Gastroesophageal sphincter (tissue), 4 donors: ENCODE measurements at regions not wholly inside any gene's neighbourhood (a gene's known extent, or its start where the extent isn't known, plus 50 kb on each side); places are given as distances from the start of the nearest gene placed in this dataset.

Experiments
- ATAC-seq: fragments of 150-250 bp; one replicate; pipeline ENCODE4 v1.9.1; 2016; ENCODE audit warnings: mild to moderate bottlenecking, moderate library complexity
- H3K27ac ChIP-seq, 4 donors: fragments of 200-600 bp; sonication (generic) in 3 of 4; 1 replicate in 3 of 4; 2 replicates in 1 of 4; pipeline ENCODE4 v1.5.1; 2016 to 2019
- H3K27me3 ChIP-seq: fragments of 200-600 bp; sonication (generic); one replicate; pipeline ENCODE4 v1.5.1; 2019
- H3K36me3 ChIP-seq, 2 donors: fragments of 200-600 bp; sonication (generic); one replicate each; pipeline ENCODE4 v1.5.1; 2019; ENCODE audit warnings: control low read depth in 1 of 2
- H3K4me1 ChIP-seq, 3 donors: fragments of 200-600 bp; sonication (generic); 1 replicate in 2 of 3; 2 replicates in 1 of 3; pipeline ENCODE4 v1.5.1; 2016 to 2019; ENCODE audit warnings: control low read depth in 2 of 3
- H3K4me3 ChIP-seq, 2 donors: fragments of 200-600 bp; sonication (generic); one replicate each; pipeline ENCODE4 v1.5.1; 2019; ENCODE audit warnings: mild to moderate bottlenecking in 1 of 2, moderate library complexity in 1 of 2
- H3K9me3 ChIP-seq, 3 donors: fragments of 200-600 bp; sonication (generic); one replicate each; pipeline ENCODE4 v1.5.1; 2017 to 2019; ENCODE audit warnings: control low read depth in 2 of 3
- EP300 ChIP-seq: sonication (generic); formaldehyde crosslinking; IDR thresholded peaks from one replicate; pipeline ENCODE4 v1.6.1; 2017; ENCODE audit warnings: antibody characterized with exemption, mild to moderate bottlenecking
- POLR2A ChIP-seq, 2 donors: fragments of 450-650 bp; IDR thresholded peaks; one replicate each; pipeline ENCODE4 v1.6.1; 2017; ENCODE audit warnings: antibody characterized with exemption in 2 of 2, mild to moderate bottlenecking in 2 of 2, moderate library complexity in 1 of 2
- POLR2AphosphoS5 ChIP-seq: sonication (generic); formaldehyde crosslinking; IDR thresholded peaks from one replicate; pipeline ENCODE4 v1.6.1; 2017; ENCODE audit warnings: antibody characterized with exemption
- WGBS, 2 donors: methylation state at CpG; one replicate each; pipeline ENCODE4 v1.1.5; 2018; ENCODE audit warnings: low coverage in 1 of 2; 5-methylcytosine and 5-hydroxymethylcytosine counted together
- TF ChIP-seq, protein P1 (sequence below), 4 experiments: fragments of 200-600 bp in 2 of 4; fragments of 450-650 bp in 2 of 4; sonication (generic) in 1 of 4; IDR thresholded peaks; one replicate each; pipeline ENCODE4 v1.5.1; 2017 to 2019; ENCODE audit warnings: antibody characterized with exemption in 4 of 4, mild to moderate bottlenecking in 2 of 4, moderate library complexity in 2 of 4

DNA sequence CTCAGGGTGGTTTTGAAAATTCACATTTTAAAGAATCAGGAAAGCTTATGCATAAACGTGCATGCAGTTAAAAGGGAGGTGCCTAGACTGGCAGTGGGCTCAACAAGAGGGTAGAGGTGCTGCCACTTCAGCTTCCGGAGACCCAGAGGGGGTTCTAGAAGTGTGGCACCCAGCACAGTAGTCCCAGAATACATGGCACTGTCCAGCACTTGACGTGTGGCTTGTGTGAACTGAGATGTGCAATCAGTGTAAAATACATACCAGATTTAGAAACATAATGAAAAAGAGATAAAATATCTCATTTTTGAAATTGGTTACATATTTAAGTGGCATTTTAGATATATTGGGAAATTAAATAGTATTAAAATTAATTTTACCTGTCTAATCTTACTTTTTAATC, 89.3 kb downstream of the RIN2 start:
- TF ChIP-seq, protein P1, sequence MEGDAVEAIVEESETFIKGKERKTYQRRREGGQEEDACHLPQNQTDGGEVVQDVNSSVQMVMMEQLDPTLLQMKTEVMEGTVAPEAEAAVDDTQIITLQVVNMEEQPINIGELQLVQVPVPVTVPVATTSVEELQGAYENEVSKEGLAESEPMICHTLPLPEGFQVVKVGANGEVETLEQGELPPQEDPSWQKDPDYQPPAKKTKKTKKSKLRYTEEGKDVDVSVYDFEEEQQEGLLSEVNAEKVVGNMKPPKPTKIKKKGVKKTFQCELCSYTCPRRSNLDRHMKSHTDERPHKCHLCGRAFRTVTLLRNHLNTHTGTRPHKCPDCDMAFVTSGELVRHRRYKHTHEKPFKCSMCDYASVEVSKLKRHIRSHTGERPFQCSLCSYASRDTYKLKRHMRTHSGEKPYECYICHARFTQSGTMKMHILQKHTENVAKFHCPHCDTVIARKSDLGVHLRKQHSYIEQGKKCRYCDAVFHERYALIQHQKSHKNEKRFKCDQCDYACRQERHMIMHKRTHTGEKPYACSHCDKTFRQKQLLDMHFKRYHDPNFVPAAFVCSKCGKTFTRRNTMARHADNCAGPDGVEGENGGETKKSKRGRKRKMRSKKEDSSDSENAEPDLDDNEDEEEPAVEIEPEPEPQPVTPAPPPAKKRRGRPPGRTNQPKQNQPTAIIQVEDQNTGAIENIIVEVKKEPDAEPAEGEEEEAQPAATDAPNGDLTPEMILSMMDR (IDR thresholded peaks at IDR 0.05), result no peak
- TF ChIP-seq POLR2A (IDR thresholded peaks at IDR 0.05), result no peak
- TF ChIP-seq POLR2AphosphoS5, result no peak
- TF ChIP-seq EP300, result no peak
- Histone ChIP-seq H3K27ac (no peak overlapping the region), H3K4me3 (no peak overlapping the region), H3K27me3 (no peaks in the 10 kb centered on the region), H3K4me1 (peaks cover 8 to 29% (median 16%) of the 10 kb centered on the region in 3 donors), H3K9me3 (no peaks in the 10 kb centered on the region), H3K36me3 (no peaks in the 10 kb centered on the region)
- 95 to 100% methylated on average over 3 of the region's 3 CpGs for WGBS, 2 donors
- no peak for ATAC-seq

GRCh38 chr20:19849341-19850197, 91.5 kb downstream of the RIN2 start:
- Histone ChIP-seq H3K4me1 (peaks cover 8 to 29% (median 16%) of the 10 kb centered on the region in 3 donors), H3K27ac (peak overlapping the region; percentile 57 to 94 (median 84)), H3K4me3 (peak overlapping the region in 1 of 2 donors; percentile 8), H3K27me3 (no peaks in the 10 kb centered on the region), H3K36me3 (no peaks in the 10 kb centered on the region), H3K9me3 (no peaks in the 10 kb centered on the region)
- peak; percentile 43 for ATAC-seq
- TF ChIP-seq EP300 (no peak), POLR2AphosphoS5 (peak; percentile 18)
- 5 to 28% methylated on average over 10 to 14 of the region's 14 CpGs for WGBS, 2 donors

- peak; percentile 70 for ATAC-seq
- WGBS, 2 donors, result no CpG with 5 or more reads among the region's 4 CpGs
- no peak for TF ChIP-seq POLR2AphosphoS5
- TF ChIP-seq, protein P1 (IDR thresholded peaks at IDR 0.05), result no peak
These were observed 92.1 kb downstream of the RIN2 start for GRCh38 chr20:19850198-19850533.

DNA sequence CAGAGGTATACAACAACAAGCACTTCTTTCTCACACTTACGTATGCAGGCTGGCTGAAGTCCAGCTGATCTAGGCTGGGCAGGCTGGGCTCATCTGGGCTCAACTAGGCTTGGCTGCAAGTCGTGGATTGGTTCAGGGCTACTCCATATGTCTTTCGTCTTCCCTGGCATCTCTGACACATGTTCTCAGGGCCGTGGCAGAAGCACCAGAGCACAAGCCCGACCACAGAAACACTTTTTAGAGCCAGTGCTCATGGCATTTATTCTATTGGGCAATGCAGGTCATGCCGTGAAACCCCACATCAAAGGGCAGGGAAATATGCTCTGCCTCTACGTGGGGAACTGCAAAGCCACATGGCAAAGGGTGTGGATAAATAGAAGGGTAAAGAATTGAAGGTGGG, 93.8 kb downstream of the RIN2 start:
- Histone ChIP-seq H3K4me1 (peaks cover 8 to 29% (median 16%) of the 10 kb centered on the region in 3 donors), H3K27ac (no peak overlapping the region), H3K27me3 (no peaks in the 10 kb centered on the region), H3K9me3 (no peaks in the 10 kb centered on the region), H3K4me3 (no peak overlapping the region), H3K36me3 (no peaks in the 10 kb centered on the region)
- no peak for ATAC-seq
- WGBS, 2 donors, result 88 to 100% methylated on average over 1 to 2 of the region's 7 CpGs
- TF ChIP-seq, protein P1 (IDR thresholded peaks at IDR 0.05), result no peak
- TF ChIP-seq POLR2A (IDR thresholded peaks at IDR 0.05), result no peak
- no peak for TF ChIP-seq POLR2AphosphoS5

More at GRCh38 chr20:19850198-19850533, 92.1 kb downstream of the RIN2 start:
- no peaks in the 10 kb centered on the region for H3K36me3 ChIP-seq
- H3K27me3 ChIP-seq, result no peaks in the 10 kb centered on the region
- peak overlapping the region in 1 of 2 donors; percentile 8 for H3K4me3 ChIP-seq
- no peaks in the 10 kb centered on the region for H3K9me3 ChIP-seq
- H3K4me1 ChIP-seq, result peaks cover 8 to 29% (median 16%) of the 10 kb centered on the region in 3 donors
- peak overlapping the region; percentile 57 to 94 (median 84) for H3K27ac ChIP-seq

DNA sequence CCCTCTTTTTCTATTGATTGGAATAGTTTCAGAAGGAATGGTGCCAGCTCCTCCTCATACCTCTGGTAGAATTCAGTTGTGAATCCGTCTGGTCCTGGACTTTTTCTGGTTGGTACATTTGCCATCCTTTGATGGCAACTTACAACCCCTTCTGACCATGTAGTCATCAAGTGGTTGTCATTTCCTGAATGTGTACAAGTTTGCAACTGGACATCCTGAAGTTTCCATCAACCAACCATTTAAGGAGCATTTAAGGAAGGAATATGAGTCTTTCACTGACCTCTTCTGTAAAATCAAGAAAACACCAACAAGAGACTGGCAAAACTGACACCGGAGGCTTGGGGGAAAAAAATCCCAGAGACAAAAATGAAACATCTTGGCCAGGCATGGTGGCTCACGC, 97.4 kb downstream of the RIN2 start:
- peaks cover under 1 to 13% (median 2%) of the 10 kb centered on the region in 3 donors for H3K4me1 ChIP-seq
- H3K9me3 ChIP-seq, result no peaks in the 10 kb centered on the region
- TF ChIP-seq EP300, result no peak
- TF ChIP-seq POLR2A (IDR thresholded peaks at IDR 0.05), result no peak
- TF ChIP-seq, protein P1 (IDR thresholded peaks at IDR 0.05), result no peak
- no peak for TF ChIP-seq POLR2AphosphoS5
- no peak overlapping the region for H3K4me3 ChIP-seq
- H3K27me3 ChIP-seq, result no peaks in the 10 kb centered on the region
- H3K27ac ChIP-seq, result no peak overlapping the region
- ATAC-seq, result no peak
- WGBS, 2 donors, result 100% methylated on average over 2 of the region's 3 CpGs
- no peaks in the 10 kb centered on the region for H3K36me3 ChIP-seq
